ENCODE measurements at regions not wholly inside any gene's neighbourhood (a gene's known extent, or its start where the extent isn't known, plus 50 kb on each side); places are given as distances from the start of the nearest gene placed in this dataset.

DNA sequence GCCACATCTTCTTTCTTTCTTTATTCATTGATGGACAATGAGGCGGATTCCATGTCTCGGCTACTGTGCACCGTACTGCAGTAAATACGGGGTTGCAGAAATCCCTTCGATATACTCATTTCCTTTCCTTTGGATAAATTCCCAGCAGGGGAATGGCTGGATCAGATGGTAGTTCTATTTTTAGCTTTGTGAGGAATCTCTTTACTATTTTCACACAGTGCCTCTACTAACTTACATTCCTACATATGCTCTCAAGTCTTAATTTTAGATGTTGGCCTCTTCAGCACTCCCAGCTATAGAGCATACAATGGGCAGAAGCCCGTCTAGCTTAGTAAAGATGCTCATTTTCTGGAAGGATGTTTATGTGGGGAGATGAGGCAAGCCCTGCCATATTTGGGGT is 317.4 kb downstream of the ASMT start:
- TF ChIP-seq, protein P1, sequence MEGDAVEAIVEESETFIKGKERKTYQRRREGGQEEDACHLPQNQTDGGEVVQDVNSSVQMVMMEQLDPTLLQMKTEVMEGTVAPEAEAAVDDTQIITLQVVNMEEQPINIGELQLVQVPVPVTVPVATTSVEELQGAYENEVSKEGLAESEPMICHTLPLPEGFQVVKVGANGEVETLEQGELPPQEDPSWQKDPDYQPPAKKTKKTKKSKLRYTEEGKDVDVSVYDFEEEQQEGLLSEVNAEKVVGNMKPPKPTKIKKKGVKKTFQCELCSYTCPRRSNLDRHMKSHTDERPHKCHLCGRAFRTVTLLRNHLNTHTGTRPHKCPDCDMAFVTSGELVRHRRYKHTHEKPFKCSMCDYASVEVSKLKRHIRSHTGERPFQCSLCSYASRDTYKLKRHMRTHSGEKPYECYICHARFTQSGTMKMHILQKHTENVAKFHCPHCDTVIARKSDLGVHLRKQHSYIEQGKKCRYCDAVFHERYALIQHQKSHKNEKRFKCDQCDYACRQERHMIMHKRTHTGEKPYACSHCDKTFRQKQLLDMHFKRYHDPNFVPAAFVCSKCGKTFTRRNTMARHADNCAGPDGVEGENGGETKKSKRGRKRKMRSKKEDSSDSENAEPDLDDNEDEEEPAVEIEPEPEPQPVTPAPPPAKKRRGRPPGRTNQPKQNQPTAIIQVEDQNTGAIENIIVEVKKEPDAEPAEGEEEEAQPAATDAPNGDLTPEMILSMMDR (IDR thresholded peaks at IDR 0.05; ENCODE audit: insufficient read depth, low read depth, low read length), result no peak
- H3K4me3 ChIP-seq (ENCODE audit: low read depth, low read length), result no peak overlapping the region
- DNase-seq (ENCODE audit: low read depth), result no peak

DNA sequence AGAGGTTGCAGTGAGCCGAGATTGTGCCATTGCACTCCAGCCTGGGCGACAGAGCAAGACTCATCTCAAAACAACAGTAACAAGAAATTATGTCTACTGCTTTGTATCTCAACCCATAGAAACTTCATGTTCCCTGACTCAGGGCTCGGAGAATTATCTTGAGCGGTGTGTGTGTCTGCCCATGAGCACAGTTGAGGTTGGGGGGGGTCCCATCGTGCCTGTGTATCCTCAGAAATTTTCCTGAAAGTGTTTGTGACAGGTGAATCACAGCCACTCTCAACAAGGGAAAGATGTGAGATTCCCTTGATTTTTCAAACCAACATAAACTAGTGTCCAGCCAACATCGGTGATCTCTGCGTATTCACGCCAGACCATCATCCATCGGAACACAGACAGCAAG is 319.1 kb downstream of the ASMT start:
- TF ChIP-seq, protein P1 (IDR thresholded peaks at IDR 0.05; ENCODE audit: insufficient read depth, low read depth, low read length), result no peak
- no peak for DNase-seq (ENCODE audit: low read depth)
- H3K4me3 ChIP-seq (ENCODE audit: low read depth, low read length), result no peak overlapping the region

DNA sequence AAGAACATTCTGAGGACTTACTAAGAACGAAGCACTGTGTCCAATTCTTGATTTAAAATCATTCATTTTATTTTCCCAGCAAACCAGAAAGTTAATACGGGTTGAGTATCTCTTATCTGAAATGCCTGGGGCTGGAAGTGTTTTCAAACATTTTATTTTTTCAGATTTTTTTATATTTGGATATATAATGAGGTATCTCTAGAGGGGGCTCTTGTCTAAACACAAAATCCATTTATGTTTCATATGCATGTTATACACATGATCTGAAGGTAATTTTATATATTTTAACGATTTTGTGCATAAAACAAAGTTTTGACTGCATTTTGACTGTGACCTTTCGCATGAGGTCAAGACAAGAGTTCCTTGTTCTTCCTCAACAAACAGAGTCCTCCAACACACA is 320.9 kb downstream of the ASMT start:
- TF ChIP-seq, protein P1 (IDR thresholded peaks at IDR 0.05; ENCODE audit: insufficient read depth, low read depth, low read length), result no peak
- no peak overlapping the region for H3K4me3 ChIP-seq (ENCODE audit: low read depth, low read length)
- DNase-seq (ENCODE audit: low read depth), result no peak

DNA sequence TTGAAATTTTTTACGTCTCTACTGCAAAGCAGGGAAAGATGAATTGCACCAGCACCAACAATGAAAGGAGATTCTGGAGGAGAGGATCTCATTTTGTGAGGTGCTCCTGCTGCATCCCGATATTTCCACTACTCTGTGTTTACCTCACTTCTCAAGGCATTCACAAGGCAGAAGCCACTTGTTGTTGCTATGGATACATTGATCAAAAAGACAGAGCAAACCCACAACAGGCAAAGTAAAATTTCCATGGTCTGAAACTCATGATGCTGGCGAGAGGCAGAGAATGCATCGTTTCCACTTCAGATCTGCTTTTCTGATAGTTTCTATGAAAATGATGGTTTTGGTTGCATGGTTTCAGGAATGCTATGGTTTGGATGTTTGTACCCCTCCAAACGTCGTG is 323.3 kb downstream of the ASMT start:
- no peak overlapping the region for H3K4me3 ChIP-seq (ENCODE audit: low read depth, low read length)
- TF ChIP-seq, protein P1 (IDR thresholded peaks at IDR 0.05; ENCODE audit: insufficient read depth, low read depth, low read length), result no peak
- DNase-seq (ENCODE audit: low read depth), result no peak

DNA sequence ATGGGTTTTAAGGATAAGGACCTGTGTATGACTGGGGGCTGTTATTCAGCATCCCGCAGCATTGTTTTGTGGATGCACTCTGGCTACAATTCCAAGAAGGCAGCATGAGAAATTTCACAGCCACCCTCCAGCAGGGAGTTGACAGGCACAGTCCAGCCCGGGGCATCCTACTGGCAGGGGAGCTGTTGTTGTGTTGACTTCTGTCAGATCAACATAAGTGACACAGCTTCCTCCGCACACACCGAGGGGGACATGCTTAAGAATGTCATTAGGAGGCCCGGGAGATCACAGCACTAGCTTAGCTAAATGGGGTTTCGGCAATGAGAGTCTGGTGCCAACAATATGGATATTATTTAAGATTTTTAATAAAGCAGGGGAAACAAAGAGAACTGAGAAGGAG is 326.5 kb downstream of the ASMT start:
- H3K4me3 ChIP-seq (ENCODE audit: low read depth, low read length), result no peak overlapping the region
- no peak for DNase-seq (ENCODE audit: low read depth)
- TF ChIP-seq, protein P1 (IDR thresholded peaks at IDR 0.05; ENCODE audit: insufficient read depth, low read depth, low read length), result no peak

DNA sequence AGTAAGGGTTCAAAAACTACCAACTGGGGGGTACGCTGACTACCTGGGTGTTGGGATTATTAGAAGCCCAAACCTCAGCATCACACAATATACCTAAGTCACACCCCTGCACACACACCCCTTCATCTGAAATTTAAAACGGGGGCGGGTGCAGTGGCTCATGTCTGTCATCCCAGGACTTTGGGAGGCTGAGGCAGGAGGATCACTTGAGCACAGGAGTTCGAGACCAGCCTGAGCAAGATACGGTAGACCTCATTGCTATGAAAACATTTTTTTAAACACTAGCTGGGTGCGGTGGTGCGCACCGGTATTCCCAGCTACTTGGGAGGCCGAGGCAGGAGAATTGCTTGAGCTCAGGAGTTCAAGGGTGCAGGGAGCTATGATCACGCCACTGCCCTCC is 331.0 kb downstream of the ASMT start:
- H3K4me3 ChIP-seq (ENCODE audit: low read depth, low read length), result no peak overlapping the region
- DNase-seq (ENCODE audit: low read depth), result no peak
- TF ChIP-seq, protein P1 (IDR thresholded peaks at IDR 0.05; ENCODE audit: insufficient read depth, low read depth, low read length), result no peak

DNA sequence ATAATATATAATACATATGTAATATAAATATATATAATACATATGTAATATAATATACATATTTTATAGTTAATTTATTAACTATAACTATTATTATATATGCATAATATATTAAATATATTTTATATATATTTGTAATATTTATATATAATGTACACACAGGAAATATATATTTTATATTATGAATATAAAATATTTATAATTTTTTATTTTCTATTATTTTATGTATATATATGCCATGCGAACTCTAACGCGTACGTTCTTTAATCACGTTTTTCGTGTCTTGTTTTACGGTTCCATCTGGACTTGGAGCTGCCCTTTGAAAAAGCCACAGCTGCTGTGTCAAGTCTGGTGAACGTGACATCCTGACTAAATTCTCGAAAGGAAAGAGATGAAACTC is 332.1 kb downstream of the ASMT start:
- TF ChIP-seq, protein P1 (IDR thresholded peaks at IDR 0.05; ENCODE audit: insufficient read depth, low read depth, low read length), result no peak
- no peak for DNase-seq (ENCODE audit: low read depth)
- H3K4me3 ChIP-seq (ENCODE audit: low read depth, low read length), result no peak overlapping the region
